ENCODE measurements at regions not wholly inside any gene's neighbourhood (a gene's known extent, or its start where the extent isn't known, plus 50 kb on each side); places are given as distances from the start of the nearest gene placed in this dataset.
A peak's percentile ranks its signal among the peaks of the same experiment; 100 is the strongest.
"Not testable (repeated sequence)": the region's sequence is repeated elsewhere in the genome, so short reads cannot be mapped to it uniquely, and the experiment has no call there.

- intact Hi-C loops (cut with micrococcal nuclease) = no loop called here
- CTCF ChIA-PET = no interaction called here
- Mint-ChIP-seq H3K4me1 (ENCODE audit: insufficient read depth, unreplicated experiment) (peaks cover 6% of the 10 kb centered on the region), H3K4me3 (ENCODE audit: unreplicated experiment) (no peak overlapping the region), H3K9me3 (ENCODE audit: unreplicated experiment) (no peaks in the 10 kb centered on the region), H3K36me3 (ENCODE audit: insufficient read depth, unreplicated experiment) (no peaks in the 10 kb centered on the region), H3K27ac (ENCODE audit: low read depth, unreplicated experiment) (no peak overlapping the region), H3K27me3 (ENCODE audit: insufficient read depth, unreplicated experiment) (no peaks in the 10 kb centered on the region)
- POLR2A ChIA-PET = no interaction called here
- DNase-seq (ENCODE audit: unreplicated experiment) = no peak
- no TSS peak for BruUV-seq (replicated peaks)
- TF ChIP-seq, protein P1, sequence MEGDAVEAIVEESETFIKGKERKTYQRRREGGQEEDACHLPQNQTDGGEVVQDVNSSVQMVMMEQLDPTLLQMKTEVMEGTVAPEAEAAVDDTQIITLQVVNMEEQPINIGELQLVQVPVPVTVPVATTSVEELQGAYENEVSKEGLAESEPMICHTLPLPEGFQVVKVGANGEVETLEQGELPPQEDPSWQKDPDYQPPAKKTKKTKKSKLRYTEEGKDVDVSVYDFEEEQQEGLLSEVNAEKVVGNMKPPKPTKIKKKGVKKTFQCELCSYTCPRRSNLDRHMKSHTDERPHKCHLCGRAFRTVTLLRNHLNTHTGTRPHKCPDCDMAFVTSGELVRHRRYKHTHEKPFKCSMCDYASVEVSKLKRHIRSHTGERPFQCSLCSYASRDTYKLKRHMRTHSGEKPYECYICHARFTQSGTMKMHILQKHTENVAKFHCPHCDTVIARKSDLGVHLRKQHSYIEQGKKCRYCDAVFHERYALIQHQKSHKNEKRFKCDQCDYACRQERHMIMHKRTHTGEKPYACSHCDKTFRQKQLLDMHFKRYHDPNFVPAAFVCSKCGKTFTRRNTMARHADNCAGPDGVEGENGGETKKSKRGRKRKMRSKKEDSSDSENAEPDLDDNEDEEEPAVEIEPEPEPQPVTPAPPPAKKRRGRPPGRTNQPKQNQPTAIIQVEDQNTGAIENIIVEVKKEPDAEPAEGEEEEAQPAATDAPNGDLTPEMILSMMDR (IDR thresholded peaks at IDR 0.05; ENCODE audit: unreplicated experiment) = no peak
Measured at GRCh38 chr1:242610209-242610608, 85.7 kb upstream of the PLD5 start.

DNA sequence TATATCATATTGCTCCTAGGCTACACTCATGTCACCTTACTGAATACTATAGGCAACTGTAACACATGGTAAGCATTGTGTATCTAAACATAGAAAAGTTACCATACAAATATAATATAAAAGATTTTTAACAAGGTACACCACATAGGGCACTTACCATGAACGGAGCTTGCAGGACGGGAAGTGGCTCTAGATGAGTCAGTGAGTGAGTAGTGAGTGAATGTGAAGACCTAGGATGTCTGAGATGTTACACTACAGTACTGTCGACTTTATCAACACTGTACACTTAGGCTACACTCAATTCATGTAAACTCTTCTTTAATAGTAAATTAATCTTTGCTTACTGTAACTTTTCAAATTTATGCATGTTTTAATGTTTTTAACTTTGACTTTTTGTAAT, 81.0 kb upstream of the PLD5 start:
- CTCF ChIA-PET = interaction anchor here (0.6 kb wide), 1 partner anchor 1048 kb away, joined by 3 read pairs; no protein-coding TSS in a partner anchor
- Mint-ChIP-seq H3K4me1 (ENCODE audit: insufficient read depth, unreplicated experiment) (peaks cover 11% of the 10 kb centered on the region), H3K27ac (ENCODE audit: low read depth, unreplicated experiment) (no peak overlapping the region), H3K36me3 (ENCODE audit: insufficient read depth, unreplicated experiment) (no peaks in the 10 kb centered on the region), H3K4me3 (ENCODE audit: unreplicated experiment) (no peak overlapping the region), H3K27me3 (ENCODE audit: insufficient read depth, unreplicated experiment) (no peaks in the 10 kb centered on the region), H3K9me3 (ENCODE audit: unreplicated experiment) (no peaks in the 10 kb centered on the region)
- peak; percentile 39 for DNase-seq (ENCODE audit: unreplicated experiment)
- POLR2A ChIA-PET = no interaction called here
- BruUV-seq (replicated peaks) = TSS peak; percentile 31
- TF ChIP-seq, protein P1 (IDR thresholded peaks at IDR 0.05; ENCODE audit: unreplicated experiment) = no peak
- intact Hi-C loops (cut with micrococcal nuclease) = no loop called here

GRCh38 chr1:242602001-242602400, 77.5 kb upstream of the PLD5 start:
- TF ChIP-seq, protein P1 (IDR thresholded peaks at IDR 0.05; ENCODE audit: unreplicated experiment) = no peak
- no peak overlapping the region for H3K27ac Mint-ChIP-seq (ENCODE audit: low read depth, unreplicated experiment)
- DNase-seq (ENCODE audit: unreplicated experiment) = no peak
- H3K9me3 Mint-ChIP-seq (ENCODE audit: unreplicated experiment) = no peaks in the 10 kb centered on the region
- CTCF ChIA-PET = interaction anchor here (0.6 to 1.2 kb wide), 2 partner anchors 78 to 634 kb away, joined by 3 read pairs; no protein-coding TSS in a partner anchor
- no peak overlapping the region for H3K4me3 Mint-ChIP-seq (ENCODE audit: unreplicated experiment)
- POLR2A ChIA-PET = no interaction called here
- no peaks in the 10 kb centered on the region for H3K27me3 Mint-ChIP-seq (ENCODE audit: insufficient read depth, unreplicated experiment)
- intact Hi-C loops (cut with micrococcal nuclease) = no loop called here
- no TSS peak for BruUV-seq (replicated peaks)
- peaks cover 11% of the 10 kb centered on the region for H3K4me1 Mint-ChIP-seq (ENCODE audit: insufficient read depth, unreplicated experiment)
- H3K36me3 Mint-ChIP-seq (ENCODE audit: insufficient read depth, unreplicated experiment) = no peaks in the 10 kb centered on the region

- H3K27ac Mint-ChIP-seq (ENCODE audit: low read depth, unreplicated experiment); H3K9me3 Mint-ChIP-seq (ENCODE audit: unreplicated experiment); H3K36me3 Mint-ChIP-seq (ENCODE audit: insufficient read depth, unreplicated experiment); H3K27me3 Mint-ChIP-seq (ENCODE audit: insufficient read depth, unreplicated experiment); intact Hi-C loops (cut with micrococcal nuclease); H3K4me3 Mint-ChIP-seq (ENCODE audit: unreplicated experiment); H3K4me1 Mint-ChIP-seq (ENCODE audit: insufficient read depth, unreplicated experiment); BruUV-seq (replicated peaks); DNase-seq (ENCODE audit: unreplicated experiment): not testable (repeated sequence)
- POLR2A ChIA-PET = interaction anchor here (0.7 to 1.3 kb wide), 3 partner anchors 11 to 636 kb away, joined by 3 to 5 read pairs (median 3); no protein-coding TSS in a partner anchor
- CTCF ChIA-PET = interaction anchor here (0.8 kb wide), 1 partner anchor 139 kb away, joined by 3 read pairs; no protein-coding TSS in a partner anchor
Measured at GRCh38 chr1:242593756-242594155, 69.3 kb upstream of the PLD5 start.

GRCh38 chr1:242586360-242586680, 61.8 kb upstream of the PLD5 start:
- H3K27me3 Mint-ChIP-seq (ENCODE audit: insufficient read depth, unreplicated experiment) = no peaks in the 10 kb centered on the region
- CTCF ChIA-PET = no interaction called here
- BruUV-seq (replicated peaks) = no TSS peak
- no peak for DNase-seq (ENCODE audit: unreplicated experiment)
- no peaks in the 10 kb centered on the region for H3K4me1 Mint-ChIP-seq (ENCODE audit: insufficient read depth, unreplicated experiment)
- POLR2A ChIA-PET = no interaction called here
- H3K27ac Mint-ChIP-seq (ENCODE audit: low read depth, unreplicated experiment) = no peak overlapping the region
- TF ChIP-seq, protein P1 (IDR thresholded peaks at IDR 0.05; ENCODE audit: unreplicated experiment) = no peak
- no peaks in the 10 kb centered on the region for H3K36me3 Mint-ChIP-seq (ENCODE audit: insufficient read depth, unreplicated experiment)
- H3K9me3 Mint-ChIP-seq (ENCODE audit: unreplicated experiment) = no peaks in the 10 kb centered on the region
- intact Hi-C loops (cut with micrococcal nuclease) = no loop called here
- H3K4me3 Mint-ChIP-seq (ENCODE audit: unreplicated experiment) = no peak overlapping the region

Measured in MCF 10A (cell line).